HEK293 (cell line): ENCODE measurements at regions not wholly inside any gene's neighbourhood (a gene's known extent, or its start where the extent isn't known, plus 50 kb on each side); places are given as distances from the start of the nearest gene placed in this dataset.

Source experiments
- CTCF ChIA-PET: fragments of 350-600 bp; formaldehyde crosslinking; extraction: SDS; loops from one replicate; lab custom pipeline; 2021; ENCODE audit warnings: antibody characterized with exemption; lab: Yijun Ruan, JAX
- POLR2A ChIA-PET: fragments of 300-600 bp; formaldehyde crosslinking; extraction: SDS; loops from one replicate; lab custom pipeline; 2020; ENCODE audit warnings: antibody characterized with exemption, inconsistent platforms; lab: Yijun Ruan, JAX
- H3K27ac ChIP-seq: fragments of 200-500 bp; sonication (Bioruptor generic); 2 replicates; pipeline ENCODE4 v1.5.1; 2014; ENCODE audit warnings: low read depth, low read length, control low read depth, inconsistent platforms; ENCODE audit errors: extremely low read depth
- H3K36me3 ChIP-seq, 2 experiments: fragments of 200-500 bp in 1 of 2; sonication (Bioruptor generic) in 1 of 2; 1 replicate in 1 of 2; 2 replicates in 1 of 2; pipeline ENCODE4 v1.5.1; 2014 to 2017; ENCODE audit warnings: inconsistent platforms in 2 of 2, low read length in 2 of 2; ENCODE audit not compliant: control insufficient read depth in 2 of 2, insufficient read depth in 1 of 2
- H3K4me1 ChIP-seq: fragments of 200-500 bp; sonication (Bioruptor generic); 2 replicates; pipeline ENCODE4 v1.5.1; 2014; ENCODE audit warnings: mild to moderate bottlenecking, low read length, inconsistent platforms; ENCODE audit not compliant: control insufficient read depth, insufficient read depth
- H3K4me3 ChIP-seq: 2 replicates; pipeline ENCODE4 v1.5.1; 2011; ENCODE audit warnings: low read depth, mild to moderate bottlenecking, control low read depth, low read length, moderate library complexity
- H3K9me3 ChIP-seq: fragments of 200-500 bp; sonication (Bioruptor generic); 2 replicates; pipeline ENCODE4 v1.5.1; 2014; ENCODE audit warnings: low read depth, low read length, inconsistent platforms; ENCODE audit not compliant: control insufficient read depth, insufficient read depth
- HOXC10 ChIP-seq: sonication (generic); formaldehyde crosslinking; IDR thresholded peaks from 2 replicates; pipeline ENCODE4 v1.8.1; 2023; ENCODE audit warnings: mild to moderate bottlenecking, missing genetic modification reagents
- MEIS1 ChIP-seq: sonication (generic); formaldehyde crosslinking; IDR thresholded peaks from 2 replicates; pipeline ENCODE4 v1.8.1; 2022; ENCODE audit warnings: missing genetic modification reagents, mild to moderate bottlenecking, borderline replicate concordance
- ZBTB8A ChIP-seq: fragments of 450-650 bp; formaldehyde crosslinking; IDR thresholded peaks from 2 replicates; pipeline ENCODE4 v1.5.1; 2016; ENCODE audit warnings: missing biosample characterization, missing genetic modification characterization
- ZNF140 ChIP-seq: fragments of 450-650 bp; formaldehyde crosslinking; IDR thresholded peaks from 2 replicates; pipeline ENCODE4 v1.5.1; 2016; ENCODE audit warnings: missing biosample characterization, missing genetic modification characterization
- ZNF391 ChIP-seq: fragments of 450-650 bp; formaldehyde crosslinking; IDR thresholded peaks from 2 replicates; pipeline ENCODE4 v1.5.1; 2016; ENCODE audit warnings: low read depth, missing biosample characterization, missing genetic modification characterization, borderline replicate concordance
- ZNF510 ChIP-seq: fragments of 450-650 bp; formaldehyde crosslinking; IDR thresholded peaks from 2 replicates; pipeline ENCODE4 v1.5.1; 2018; ENCODE audit warnings: mild to moderate bottlenecking, missing genetic modification characterization, missing biosample characterization; ENCODE audit not compliant: insufficient replicate concordance
- ZNF560 ChIP-seq: fragments of 450-650 bp; formaldehyde crosslinking; IDR thresholded peaks from 2 replicates; pipeline ENCODE4 v1.5.1; 2017; ENCODE audit warnings: missing biosample characterization, missing genetic modification characterization, borderline replicate concordance
- ZNF596 ChIP-seq: fragments of 450-650 bp; IDR thresholded peaks from 2 replicates; pipeline ENCODE4 v1.5.0; 2018; ENCODE audit warnings: missing biosample characterization, mild to moderate bottlenecking, missing genetic modification characterization, moderate library complexity
- ZNF600 ChIP-seq: fragments of 450-650 bp; formaldehyde crosslinking; IDR thresholded peaks from 2 replicates; pipeline ENCODE4 v1.5.1; 2016; ENCODE audit warnings: missing biosample characterization, missing genetic modification characterization
- ZNF664 ChIP-seq: fragments of 450-650 bp; formaldehyde crosslinking; IDR thresholded peaks from 2 replicates; pipeline ENCODE4 v1.5.1; 2016; ENCODE audit warnings: missing biosample characterization, missing genetic modification characterization
- ZNF791 ChIP-seq: fragments of 450-650 bp; formaldehyde crosslinking; IDR thresholded peaks from 2 replicates; pipeline ENCODE4 v1.5.1; 2016; ENCODE audit warnings: missing biosample characterization, missing genetic modification characterization
- TF ChIP-seq, protein P1 (sequence below): fragments of 450-650 bp; formaldehyde crosslinking; IDR thresholded peaks from 2 replicates; pipeline ENCODE4 v1.5.1; 2016; ENCODE audit warnings: missing biosample characterization, missing genetic modification characterization
- TF ChIP-seq, protein P2 (sequence below): fragments of 450-650 bp; formaldehyde crosslinking; IDR thresholded peaks from 2 replicates; pipeline ENCODE4 v1.5.1; 2016; ENCODE audit warnings: missing biosample characterization, missing genetic modification characterization
- TF ChIP-seq, protein P3 (sequence below): fragments of 450-650 bp; formaldehyde crosslinking; IDR thresholded peaks from 2 replicates; pipeline ENCODE4 v1.5.1; 2016; ENCODE audit warnings: missing biosample characterization, missing genetic modification characterization
- TF ChIP-seq, protein P4 (sequence below): fragments of 450-650 bp; formaldehyde crosslinking; IDR thresholded peaks from 2 replicates; pipeline ENCODE4 v1.5.1; 2016; ENCODE audit warnings: missing biosample characterization, missing genetic modification characterization
- TF ChIP-seq, protein P5 (sequence below): fragments of 450-650 bp; formaldehyde crosslinking; optimal IDR thresholded peaks from 2 replicates; pipeline ENCODE3; 2016; ENCODE audit warnings: missing biosample characterization, mild to moderate bottlenecking, missing genetic modification characterization

DNA sequence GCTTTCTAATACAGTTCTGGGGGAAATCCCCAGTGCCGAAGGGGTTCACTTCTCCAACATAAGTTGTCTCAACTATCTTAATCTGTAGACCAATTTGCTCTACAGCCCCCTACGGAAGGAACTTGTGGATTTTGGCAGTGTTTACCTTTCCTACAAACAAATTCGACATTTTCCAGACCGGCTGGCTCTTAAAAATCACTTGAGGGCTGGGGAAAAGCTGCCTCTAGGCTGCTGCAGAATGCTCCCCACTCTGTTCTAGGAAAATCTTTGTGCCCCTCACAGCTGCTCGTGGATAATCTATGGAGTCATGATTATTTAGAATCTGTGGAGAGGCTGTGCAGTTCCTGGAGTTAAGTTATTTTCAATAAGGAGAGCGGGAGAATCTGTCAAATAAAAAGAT is 474.6 kb upstream of the FZD8 start:
- ChIA-PET CTCF (interaction anchor here (0.6 to 1.1 kb wide), 3 partner anchors 38 to 303 kb away, joined by 3 read pairs; no protein-coding TSS in a partner anchor), POLR2A (no interaction called here)
- H3K4me1 ChIP-seq, result peaks cover 4% of the 10 kb centered on the region

DNA sequence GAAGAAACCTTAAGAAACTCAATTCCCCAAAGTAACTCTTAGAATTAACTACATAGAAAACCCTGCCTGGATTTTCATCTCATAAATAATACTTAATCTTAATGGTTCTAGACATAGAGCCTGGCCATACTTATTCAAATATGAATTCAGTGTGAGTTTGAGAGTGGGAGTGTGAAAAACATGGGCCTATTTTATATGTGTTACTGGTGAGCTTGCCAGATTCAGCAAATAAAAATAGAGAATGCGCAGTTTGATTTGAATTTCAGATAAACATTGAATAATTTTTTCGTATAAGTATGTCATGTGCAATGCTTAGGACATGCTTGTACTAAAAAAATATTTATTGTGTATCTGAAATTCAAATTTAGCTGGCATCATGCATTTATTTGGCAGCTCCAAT is 473.9 kb upstream of the FZD8 start:
- no peaks in the 10 kb centered on the region for H3K36me3 ChIP-seq
- POLR2A ChIA-PET, result no interaction called here
- CTCF ChIA-PET, result interaction anchor here (1.1 kb wide), 1 partner anchor 38 kb away, joined by 3 read pairs; no protein-coding TSS in a partner anchor
- no peaks in the 10 kb centered on the region for H3K9me3 ChIP-seq
- TF ChIP-seq ZNF664 (tag by site-specific recombination), result no peak
- TF ChIP-seq, protein P1, sequence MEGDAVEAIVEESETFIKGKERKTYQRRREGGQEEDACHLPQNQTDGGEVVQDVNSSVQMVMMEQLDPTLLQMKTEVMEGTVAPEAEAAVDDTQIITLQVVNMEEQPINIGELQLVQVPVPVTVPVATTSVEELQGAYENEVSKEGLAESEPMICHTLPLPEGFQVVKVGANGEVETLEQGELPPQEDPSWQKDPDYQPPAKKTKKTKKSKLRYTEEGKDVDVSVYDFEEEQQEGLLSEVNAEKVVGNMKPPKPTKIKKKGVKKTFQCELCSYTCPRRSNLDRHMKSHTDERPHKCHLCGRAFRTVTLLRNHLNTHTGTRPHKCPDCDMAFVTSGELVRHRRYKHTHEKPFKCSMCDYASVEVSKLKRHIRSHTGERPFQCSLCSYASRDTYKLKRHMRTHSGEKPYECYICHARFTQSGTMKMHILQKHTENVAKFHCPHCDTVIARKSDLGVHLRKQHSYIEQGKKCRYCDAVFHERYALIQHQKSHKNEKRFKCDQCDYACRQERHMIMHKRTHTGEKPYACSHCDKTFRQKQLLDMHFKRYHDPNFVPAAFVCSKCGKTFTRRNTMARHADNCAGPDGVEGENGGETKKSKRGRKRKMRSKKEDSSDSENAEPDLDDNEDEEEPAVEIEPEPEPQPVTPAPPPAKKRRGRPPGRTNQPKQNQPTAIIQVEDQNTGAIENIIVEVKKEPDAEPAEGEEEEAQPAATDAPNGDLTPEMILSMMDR (tag by site-specific recombination), result no peak
- TF ChIP-seq, protein P2, sequence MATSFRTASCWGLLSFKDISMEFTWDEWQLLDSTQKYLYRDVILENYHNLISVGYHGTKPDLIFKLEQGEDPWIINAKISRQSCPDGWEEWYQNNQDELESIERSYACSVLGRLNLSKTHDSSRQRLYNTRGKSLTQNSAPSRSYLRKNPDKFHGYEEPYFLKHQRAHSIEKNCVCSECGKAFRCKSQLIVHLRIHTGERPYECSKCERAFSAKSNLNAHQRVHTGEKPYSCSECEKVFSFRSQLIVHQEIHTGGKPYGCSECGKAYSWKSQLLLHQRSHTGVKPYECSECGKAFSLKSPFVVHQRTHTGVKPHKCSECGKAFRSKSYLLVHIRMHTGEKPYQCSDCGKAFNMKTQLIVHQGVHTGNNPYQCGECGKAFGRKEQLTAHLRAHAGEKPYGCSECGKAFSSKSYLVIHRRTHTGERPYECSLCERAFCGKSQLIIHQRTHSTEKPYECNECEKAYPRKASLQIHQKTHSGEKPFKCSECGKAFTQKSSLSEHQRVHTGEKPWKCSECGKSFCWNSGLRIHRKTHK (tag by site-specific recombination), result no peak
- no peak for TF ChIP-seq HOXC10 (CRISPR knock-in tag)
- no peak for TF ChIP-seq ZNF596 (tag by site-specific recombination)
- TF ChIP-seq ZNF600 (tag by site-specific recombination), result no peak
- no peak for TF ChIP-seq ZNF560 (tag by site-specific recombination)
- TF ChIP-seq ZNF791 (tag by site-specific recombination), result no peak
- no peak for TF ChIP-seq ZNF140
- no peak for TF ChIP-seq ZNF510
- H3K27ac ChIP-seq, result no peak overlapping the region
- peaks cover 4% of the 10 kb centered on the region for H3K4me1 ChIP-seq
- H3K4me3 ChIP-seq, result no peak overlapping the region

More for the DNA sequence above, 474.6 kb upstream of the FZD8 start:
- Histone ChIP-seq H3K27ac (no peak overlapping the region), H3K9me3 (no peaks in the 10 kb centered on the region), H3K4me3 (no peak overlapping the region), H3K36me3 (no peaks in the 10 kb centered on the region)
- no peak for TF ChIP-seq ZBTB8A
- TF ChIP-seq, protein P3, sequence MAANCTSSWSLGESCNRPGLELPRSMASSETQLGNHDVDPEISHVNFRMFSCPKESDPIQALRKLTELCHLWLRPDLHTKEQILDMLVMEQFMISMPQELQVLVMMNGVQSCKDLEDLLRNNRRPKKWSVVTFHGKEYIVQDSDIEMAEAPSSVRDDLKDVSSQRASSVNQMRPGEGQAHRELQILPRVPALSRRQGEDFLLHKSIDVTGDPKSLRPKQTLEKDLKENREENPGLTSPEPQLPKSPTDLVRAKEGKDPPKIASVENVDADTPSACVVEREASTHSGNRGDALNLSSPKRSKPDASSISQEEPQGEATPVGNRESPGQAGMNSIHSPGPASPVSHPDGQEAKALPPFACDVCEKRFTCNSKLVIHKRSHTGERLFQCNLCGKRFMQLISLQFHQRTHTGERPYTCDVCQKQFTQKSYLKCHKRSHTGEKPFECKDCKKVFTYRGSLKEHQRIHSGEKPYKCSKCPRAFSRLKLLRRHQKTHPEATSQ (tag by site-specific recombination), result no peak
- TF ChIP-seq, protein P4, sequence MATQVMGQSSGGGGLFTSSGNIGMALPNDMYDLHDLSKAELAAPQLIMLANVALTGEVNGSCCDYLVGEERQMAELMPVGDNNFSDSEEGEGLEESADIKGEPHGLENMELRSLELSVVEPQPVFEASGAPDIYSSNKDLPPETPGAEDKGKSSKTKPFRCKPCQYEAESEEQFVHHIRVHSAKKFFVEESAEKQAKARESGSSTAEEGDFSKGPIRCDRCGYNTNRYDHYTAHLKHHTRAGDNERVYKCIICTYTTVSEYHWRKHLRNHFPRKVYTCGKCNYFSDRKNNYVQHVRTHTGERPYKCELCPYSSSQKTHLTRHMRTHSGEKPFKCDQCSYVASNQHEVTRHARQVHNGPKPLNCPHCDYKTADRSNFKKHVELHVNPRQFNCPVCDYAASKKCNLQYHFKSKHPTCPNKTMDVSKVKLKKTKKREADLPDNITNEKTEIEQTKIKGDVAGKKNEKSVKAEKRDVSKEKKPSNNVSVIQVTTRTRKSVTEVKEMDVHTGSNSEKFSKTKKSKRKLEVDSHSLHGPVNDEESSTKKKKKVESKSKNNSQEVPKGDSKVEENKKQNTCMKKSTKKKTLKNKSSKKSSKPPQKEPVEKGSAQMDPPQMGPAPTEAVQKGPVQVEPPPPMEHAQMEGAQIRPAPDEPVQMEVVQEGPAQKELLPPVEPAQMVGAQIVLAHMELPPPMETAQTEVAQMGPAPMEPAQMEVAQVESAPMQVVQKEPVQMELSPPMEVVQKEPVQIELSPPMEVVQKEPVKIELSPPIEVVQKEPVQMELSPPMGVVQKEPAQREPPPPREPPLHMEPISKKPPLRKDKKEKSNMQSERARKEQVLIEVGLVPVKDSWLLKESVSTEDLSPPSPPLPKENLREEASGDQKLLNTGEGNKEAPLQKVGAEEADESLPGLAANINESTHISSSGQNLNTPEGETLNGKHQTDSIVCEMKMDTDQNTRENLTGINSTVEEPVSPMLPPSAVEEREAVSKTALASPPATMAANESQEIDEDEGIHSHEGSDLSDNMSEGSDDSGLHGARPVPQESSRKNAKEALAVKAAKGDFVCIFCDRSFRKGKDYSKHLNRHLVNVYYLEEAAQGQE (tag by site-specific recombination), result no peak
- TF ChIP-seq, protein P2 (tag by site-specific recombination), result no peak
- TF ChIP-seq, protein P5, sequence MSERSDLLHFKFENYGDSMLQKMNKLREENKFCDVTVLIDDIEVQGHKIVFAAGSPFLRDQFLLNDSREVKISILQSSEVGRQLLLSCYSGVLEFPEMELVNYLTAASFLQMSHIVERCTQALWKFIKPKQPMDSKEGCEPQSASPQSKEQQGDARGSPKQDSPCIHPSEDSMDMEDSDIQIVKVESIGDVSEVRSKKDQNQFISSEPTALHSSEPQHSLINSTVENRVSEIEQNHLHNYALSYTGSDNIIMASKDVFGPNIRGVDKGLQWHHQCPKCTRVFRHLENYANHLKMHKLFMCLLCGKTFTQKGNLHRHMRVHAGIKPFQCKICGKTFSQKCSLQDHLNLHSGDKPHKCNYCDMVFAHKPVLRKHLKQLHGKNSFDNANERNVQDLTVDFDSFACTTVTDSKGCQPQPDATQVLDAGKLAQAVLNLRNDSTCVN, result no peak
- TF ChIP-seq MEIS1 (CRISPR knock-in tag), result no peak
- no peak for TF ChIP-seq ZNF391 (tag by site-specific recombination)
